HG03442 (cell line): ENCODE measurements at regions not wholly inside any gene's neighbourhood (a gene's known extent, or its start where the extent isn't known, plus 50 kb on each side); places are given as distances from the start of the nearest gene placed in this dataset.

Experiments
- ATAC-seq: cut with Tn5 transposase; IDR thresholded peaks from one replicate; pipeline ENCODE4 v1.9.1; 2021; ENCODE audit warnings: mild to moderate bottlenecking, moderate library complexity; ENCODE audit not compliant: unreplicated experiment

GRCh38 chr11:30089921-30090320 is 73.1 kb upstream of the KCNA4 start:
- no peak for ATAC-seq

- no peak for ATAC-seq
These were observed 74.4 kb upstream of the KCNA4 start for GRCh38 chr11:30091246-30091645.

GRCh38 chr11:30091737-30092136 is 74.9 kb upstream of the KCNA4 start:
- no peak for ATAC-seq

GRCh38 chr11:30092518-30092917 is 75.7 kb upstream of the KCNA4 start:
- ATAC-seq = no peak

GRCh38 chr11:30100495-30100894 is 83.7 kb upstream of the KCNA4 start:
- no peak for ATAC-seq

- no peak for ATAC-seq
These were observed 89.7 kb upstream of the KCNA4 start for GRCh38 chr11:30106222-30107181.

- no peak for ATAC-seq
These were observed 91.1 kb upstream of the KCNA4 start for GRCh38 chr11:30107899-30108298.

GRCh38 chr11:30109774-30110173 is 92.9 kb upstream of the KCNA4 start:
- ATAC-seq = no peak

- ATAC-seq = no peak
These were observed 93.9 kb upstream of the KCNA4 start for GRCh38 chr11:30110691-30111090.

- ATAC-seq = no peak
These were observed 95.0 kb upstream of the KCNA4 start for GRCh38 chr11:30111786-30112185.

- no peak for ATAC-seq
These were observed 96.6 kb upstream of the KCNA4 start for GRCh38 chr11:30113326-30113898.

GRCh38 chr11:30116512-30116911 is 99.7 kb upstream of the KCNA4 start:
- no peak for ATAC-seq

- ATAC-seq = no peak
These were observed 103.3 kb upstream of the KCNA4 start for GRCh38 chr11:30120045-30120589.

GRCh38 chr11:30125456-30125855 is 105.4 kb upstream of the FSHB start:
- ATAC-seq = no peak

- peak; percentile 42 for ATAC-seq
These were observed 102.4 kb upstream of the FSHB start for GRCh38 chr11:30128269-30128932.

- peak; percentile 93 for ATAC-seq
These were observed 99.3 kb upstream of the FSHB start for GRCh38 chr11:30131535-30131934.

GRCh38 chr11:30133281-30133680 is 97.5 kb upstream of the FSHB start:
- no peak for ATAC-seq

GRCh38 chr11:30143098-30143705 is 87.6 kb upstream of the FSHB start:
- peak; percentile 77 for ATAC-seq

GRCh38 chr11:30147293-30147692 is 83.5 kb upstream of the FSHB start:
- no peak for ATAC-seq

- no peak for ATAC-seq
These were observed 80.8 kb upstream of the FSHB start for GRCh38 chr11:30149998-30150397.

GRCh38 chr11:30150425-30150824 is 80.4 kb upstream of the FSHB start:
- ATAC-seq = no peak
